ENCODE measurements at regions not wholly inside any gene's neighbourhood (a gene's known extent, or its start where the extent isn't known, plus 50 kb on each side); places are given as distances from the start of the nearest gene placed in this dataset.

DNA sequence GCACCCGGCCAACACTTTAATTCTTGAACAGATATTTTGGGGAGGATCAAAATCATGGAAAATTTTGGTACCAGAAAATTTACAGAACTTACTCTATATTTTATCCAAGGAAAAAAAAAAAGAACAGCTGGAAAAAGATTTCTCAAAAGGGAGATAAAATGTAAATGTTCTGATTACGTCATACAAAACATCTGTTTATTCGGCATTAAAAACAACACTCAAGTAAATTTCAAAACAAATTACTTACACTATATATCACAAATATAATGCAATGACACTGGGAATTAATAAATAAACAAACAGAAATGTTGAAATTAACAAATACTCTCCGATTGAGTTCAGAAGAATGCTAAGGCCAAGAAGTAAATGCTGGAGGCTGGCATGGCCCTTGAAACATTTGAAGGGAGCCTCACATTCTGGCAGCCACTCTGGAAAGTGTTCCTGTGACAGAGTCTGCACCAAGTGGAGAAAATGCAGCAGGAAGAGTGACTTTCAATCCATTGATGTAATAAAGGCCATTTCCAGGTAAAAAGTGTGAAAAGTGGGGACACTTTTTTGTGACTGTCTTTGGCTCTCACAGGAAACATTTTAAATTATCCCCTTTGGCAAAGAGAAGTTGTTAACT, 486.0 kb upstream of the CTSO start:
- intact Hi-C loops (cut with DNase I), result no loop called here
- H3K27me3 ChIP-seq (ENCODE audit: low read depth), result no peaks in the 10 kb centered on the region
- no peak overlapping the region for H3K4me3 ChIP-seq
- no peaks in the 10 kb centered on the region for H3K4me1 ChIP-seq
- TF ChIP-seq, protein P1, sequence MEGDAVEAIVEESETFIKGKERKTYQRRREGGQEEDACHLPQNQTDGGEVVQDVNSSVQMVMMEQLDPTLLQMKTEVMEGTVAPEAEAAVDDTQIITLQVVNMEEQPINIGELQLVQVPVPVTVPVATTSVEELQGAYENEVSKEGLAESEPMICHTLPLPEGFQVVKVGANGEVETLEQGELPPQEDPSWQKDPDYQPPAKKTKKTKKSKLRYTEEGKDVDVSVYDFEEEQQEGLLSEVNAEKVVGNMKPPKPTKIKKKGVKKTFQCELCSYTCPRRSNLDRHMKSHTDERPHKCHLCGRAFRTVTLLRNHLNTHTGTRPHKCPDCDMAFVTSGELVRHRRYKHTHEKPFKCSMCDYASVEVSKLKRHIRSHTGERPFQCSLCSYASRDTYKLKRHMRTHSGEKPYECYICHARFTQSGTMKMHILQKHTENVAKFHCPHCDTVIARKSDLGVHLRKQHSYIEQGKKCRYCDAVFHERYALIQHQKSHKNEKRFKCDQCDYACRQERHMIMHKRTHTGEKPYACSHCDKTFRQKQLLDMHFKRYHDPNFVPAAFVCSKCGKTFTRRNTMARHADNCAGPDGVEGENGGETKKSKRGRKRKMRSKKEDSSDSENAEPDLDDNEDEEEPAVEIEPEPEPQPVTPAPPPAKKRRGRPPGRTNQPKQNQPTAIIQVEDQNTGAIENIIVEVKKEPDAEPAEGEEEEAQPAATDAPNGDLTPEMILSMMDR (IDR thresholded peaks at IDR 0.05), result no peak
- H3K27ac ChIP-seq, result no peak overlapping the region
- DNase-seq, result no peak
- no peak for ATAC-seq
- H3K9me3 ChIP-seq, result no peaks in the 10 kb centered on the region
- H3K36me3 ChIP-seq, result no peaks in the 10 kb centered on the region

DNA sequence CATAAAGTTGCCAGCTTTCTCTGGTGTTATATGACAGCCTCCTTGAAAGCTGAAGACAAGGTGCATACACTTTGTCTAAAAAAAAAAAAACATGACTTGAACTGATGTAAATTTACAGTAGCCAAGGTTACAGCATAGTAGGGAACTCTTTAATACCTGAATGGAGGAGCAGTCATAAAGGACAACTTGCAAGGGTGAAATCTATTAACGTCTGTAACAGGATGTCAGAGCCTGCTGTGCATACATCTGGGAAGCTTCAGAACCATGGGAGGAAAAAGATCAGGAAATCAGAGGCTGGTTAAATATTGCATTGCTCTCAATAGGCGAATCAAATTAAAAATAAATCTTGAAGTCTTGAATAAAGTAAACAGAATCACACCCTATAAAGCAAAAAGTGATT, 484.0 kb upstream of the CTSO start:
- no peak overlapping the region for H3K4me3 ChIP-seq
- intact Hi-C loops (cut with DNase I), result no loop called here
- TF ChIP-seq, protein P1 (IDR thresholded peaks at IDR 0.05), result no peak

DNA sequence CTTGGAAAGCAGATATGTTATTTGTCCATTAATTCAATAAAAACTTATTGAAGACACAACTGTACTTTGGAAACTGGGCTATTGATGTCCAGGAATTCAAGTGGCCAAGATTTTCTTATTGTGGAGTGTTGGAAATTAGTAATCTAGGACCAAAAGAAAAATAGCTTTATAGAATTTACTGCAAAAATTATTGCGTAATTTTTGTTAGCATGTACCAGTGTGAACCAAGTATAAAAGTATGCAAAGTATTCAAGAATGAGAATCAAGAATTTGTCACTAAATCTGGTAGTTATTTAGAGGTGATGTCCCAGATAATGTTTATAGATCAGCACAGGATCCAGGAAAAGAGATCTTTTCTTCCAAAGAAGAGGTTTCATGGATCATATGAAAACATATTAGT, 468.9 kb upstream of the CTSO start:
- ATAC-seq (no peak), DNase-seq (no peak)
- intact Hi-C loops (cut with DNase I), result no loop called here
- H3K4me3 ChIP-seq, result no peak overlapping the region
- H3K36me3 ChIP-seq, result no peaks in the 10 kb centered on the region
- H3K9me3 ChIP-seq, result no peaks in the 10 kb centered on the region
- H3K27ac ChIP-seq, result no peak overlapping the region
- no peaks in the 10 kb centered on the region for H3K27me3 ChIP-seq (ENCODE audit: low read depth)
- TF ChIP-seq, protein P1 (IDR thresholded peaks at IDR 0.05), result no peak
- H3K4me1 ChIP-seq, result no peaks in the 10 kb centered on the region

More for the DNA sequence above, 484.0 kb upstream of the CTSO start:
- Histone ChIP-seq H3K27ac (no peak overlapping the region), H3K36me3 (no peaks in the 10 kb centered on the region), H3K9me3 (no peaks in the 10 kb centered on the region), H3K4me1 (no peaks in the 10 kb centered on the region), H3K27me3 (ENCODE audit: low read depth) (no peaks in the 10 kb centered on the region)
- ATAC-seq (no peak), DNase-seq (no peak)

DNA sequence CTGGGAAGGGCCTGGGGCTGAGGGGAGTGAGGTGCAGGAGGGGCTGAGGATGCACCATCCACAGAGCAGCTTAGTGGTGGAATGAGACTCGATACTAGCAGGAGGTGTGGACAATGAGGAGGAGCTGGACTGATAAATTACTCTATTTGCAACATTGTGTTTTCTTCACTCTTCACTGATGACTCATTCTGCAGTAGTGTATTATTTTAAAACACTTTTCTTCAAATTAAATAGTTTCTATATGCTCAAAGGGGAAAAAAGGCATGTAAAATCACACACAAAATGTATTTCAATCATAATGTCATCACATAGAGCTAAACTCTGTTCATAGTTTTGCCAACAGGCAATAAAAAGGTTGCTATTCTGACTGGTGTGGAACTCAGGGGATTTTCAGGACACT, 467.0 kb upstream of the CTSO start:
- intact Hi-C loops (cut with DNase I), result no loop called here
- DNase-seq, result no peak
- TF ChIP-seq, protein P1 (IDR thresholded peaks at IDR 0.05), result no peak
- Histone ChIP-seq H3K4me3 (no peak overlapping the region), H3K36me3 (no peaks in the 10 kb centered on the region), H3K27me3 (ENCODE audit: low read depth) (no peaks in the 10 kb centered on the region), H3K27ac (no peak overlapping the region), H3K9me3 (no peaks in the 10 kb centered on the region), H3K4me1 (no peaks in the 10 kb centered on the region)
- no peak for ATAC-seq

DNA sequence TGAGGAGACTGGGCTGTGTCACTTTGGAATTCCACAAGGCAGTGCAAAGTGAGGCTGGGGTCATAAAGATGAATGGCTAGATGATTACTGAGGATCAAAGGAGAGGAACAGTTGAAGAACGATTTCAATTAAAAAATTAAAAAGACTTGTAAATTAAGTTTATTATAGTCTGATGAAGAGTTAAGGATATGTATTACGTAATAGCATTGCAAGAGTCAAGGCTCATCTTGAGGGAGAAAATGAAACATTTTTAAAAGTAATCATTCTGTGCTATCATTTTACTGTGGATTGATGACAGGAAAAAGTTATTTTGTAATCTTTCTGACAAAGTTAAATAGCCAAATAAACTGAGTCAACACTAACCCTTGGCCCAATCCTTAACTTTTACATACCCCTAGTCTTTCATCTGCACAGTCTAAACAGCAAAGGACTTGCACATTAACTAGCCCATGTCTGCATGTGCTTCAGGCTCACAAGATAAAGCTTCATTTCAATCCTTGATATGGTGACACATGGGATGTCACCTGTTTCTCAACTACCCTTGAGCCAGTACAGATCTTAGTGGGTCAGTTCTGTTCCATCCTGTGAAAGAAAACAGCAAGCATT, 465.5 kb upstream of the CTSO start:
- Histone ChIP-seq H3K36me3 (no peaks in the 10 kb centered on the region), H3K4me3 (no peak overlapping the region), H3K4me1 (no peaks in the 10 kb centered on the region), H3K27ac (no peak overlapping the region), H3K9me3 (no peaks in the 10 kb centered on the region), H3K27me3 (ENCODE audit: low read depth) (no peaks in the 10 kb centered on the region)
- no peak for DNase-seq
- ATAC-seq, result no peak
- TF ChIP-seq, protein P1 (IDR thresholded peaks at IDR 0.05), result no peak
- intact Hi-C loops (cut with DNase I), result no loop called here
